ENCODE measurements at regions not wholly inside any gene's neighbourhood (a gene's known extent, or its start where the extent isn't known, plus 50 kb on each side); places are given as distances from the start of the nearest gene placed in this dataset.

- no peak for DNase-seq (ENCODE audit: low read depth, low spot score)
Observed at GRCh38 chr5:143498821-143499220, 95.3 kb upstream of the NR3C1 start.

DNA sequence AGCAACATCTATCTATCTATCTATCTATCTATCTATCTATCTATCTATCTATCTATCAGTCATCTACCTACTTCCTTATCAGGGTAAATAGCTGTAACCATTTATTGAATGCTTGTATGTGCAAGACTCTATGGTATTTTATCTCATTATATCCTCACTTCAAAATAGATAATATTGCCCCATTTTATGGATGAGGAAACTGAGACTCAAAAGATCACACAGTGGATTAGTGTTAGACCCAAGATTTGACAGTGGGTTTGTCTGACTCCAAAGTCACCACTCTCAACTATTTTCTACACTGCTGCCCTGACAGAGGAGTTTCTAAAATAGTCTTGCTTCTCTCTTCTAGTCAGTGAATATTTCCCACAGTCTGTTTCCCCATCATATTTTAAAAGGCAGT lies 94.3 kb upstream of the NR3C1 start:
- DNase-seq (ENCODE audit: low read depth, low spot score), result no peak

GRCh38 chr5:143496943-143497342 lies 93.5 kb upstream of the NR3C1 start:
- no peak for DNase-seq (ENCODE audit: low read depth, low spot score)

DNA sequence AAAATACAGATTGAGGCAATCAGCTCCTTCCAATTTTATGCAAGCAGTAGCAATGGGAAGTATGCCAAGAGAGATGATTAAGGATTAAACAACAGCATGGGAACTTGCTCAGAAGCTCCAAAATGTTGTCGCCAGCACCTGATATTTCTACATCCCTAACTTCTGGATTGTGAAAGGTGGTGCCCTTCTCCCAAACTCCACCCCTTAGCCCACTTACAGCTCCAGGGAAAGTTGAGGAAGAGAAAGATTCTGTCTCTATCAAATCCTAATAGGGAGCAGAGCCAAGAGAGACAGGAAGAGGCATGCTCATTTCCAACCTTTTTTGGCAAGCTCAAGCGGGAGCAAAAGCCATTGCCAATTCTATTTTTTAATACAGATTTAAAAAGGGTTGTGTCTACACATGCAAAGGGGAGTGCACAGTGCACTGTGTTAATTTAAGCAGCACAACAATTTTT lies 92.4 kb upstream of the NR3C1 start:
- DNase-seq (ENCODE audit: low read depth, low spot score), result peak; percentile 30

GRCh38 chr5:143495110-143495509 lies 91.6 kb upstream of the NR3C1 start:
- DNase-seq (ENCODE audit: low read depth, low spot score), result no peak

- DNase-seq (ENCODE audit: low read depth, low spot score), result no peak
Observed at GRCh38 chr5:143494595-143494994, 91.1 kb upstream of the NR3C1 start.

- peak; percentile 77 for DNase-seq (ENCODE audit: low read depth, low spot score)
Observed at GRCh38 chr5:143494162-143494561, 90.7 kb upstream of the NR3C1 start.

- DNase-seq (ENCODE audit: low read depth, low spot score), result no peak
Observed at GRCh38 chr5:143492783-143493182, 89.3 kb upstream of the NR3C1 start.

- DNase-seq (ENCODE audit: low read depth, low spot score), result no peak
Observed at GRCh38 chr5:143491646-143492045, 88.2 kb upstream of the NR3C1 start.

GRCh38 chr5:143488381-143488780 lies 84.9 kb upstream of the NR3C1 start:
- no peak for DNase-seq (ENCODE audit: low read depth, low spot score)

DNA sequence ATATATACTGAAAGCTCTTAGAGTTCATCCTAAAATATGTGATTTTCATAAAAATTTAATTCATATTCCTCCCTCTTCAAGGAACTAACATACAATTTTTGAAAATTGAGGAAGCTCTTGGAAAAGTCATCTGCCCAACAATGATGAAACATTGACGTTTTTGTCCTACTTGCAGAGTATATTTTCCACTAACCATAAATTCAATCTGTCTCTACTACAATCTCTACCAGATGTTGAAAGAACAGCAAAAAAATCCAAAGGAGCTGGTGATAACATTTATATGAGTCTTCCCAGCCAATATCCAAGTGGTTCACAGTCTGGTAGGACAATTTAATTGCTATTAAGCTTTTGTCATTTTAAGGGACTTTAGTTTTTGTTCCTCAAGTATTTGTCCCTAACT lies 81.1 kb upstream of the NR3C1 start:
- DNase-seq (ENCODE audit: low read depth, low spot score), result no peak

GRCh38 chr5:143481697-143482531 lies 78.4 kb upstream of the NR3C1 start:
- no peak for DNase-seq (ENCODE audit: low read depth, low spot score)

DNA sequence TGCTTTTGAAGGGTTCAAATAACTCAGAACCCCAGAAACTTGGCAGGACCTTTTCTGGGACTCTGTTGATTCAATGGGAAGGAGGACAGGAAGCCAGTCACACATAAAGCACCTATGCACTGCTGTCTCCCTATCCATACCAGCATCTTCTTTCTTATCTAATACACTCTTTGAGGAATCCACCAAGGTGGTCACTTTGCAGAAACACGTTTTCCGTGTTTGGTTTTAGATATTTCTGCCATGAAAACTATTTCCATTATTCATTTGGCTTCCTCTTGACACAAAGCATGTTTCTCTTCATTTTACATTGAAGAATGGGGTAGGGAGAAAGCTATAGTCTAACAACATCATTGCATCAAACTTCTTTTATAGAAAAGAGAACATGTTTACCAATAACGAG lies 76.5 kb upstream of the NR3C1 start:
- no peak for DNase-seq (ENCODE audit: low read depth, low spot score)

GRCh38 chr5:143479394-143479793 lies 75.9 kb upstream of the NR3C1 start:
- no peak for DNase-seq (ENCODE audit: low read depth, low spot score)

DNA sequence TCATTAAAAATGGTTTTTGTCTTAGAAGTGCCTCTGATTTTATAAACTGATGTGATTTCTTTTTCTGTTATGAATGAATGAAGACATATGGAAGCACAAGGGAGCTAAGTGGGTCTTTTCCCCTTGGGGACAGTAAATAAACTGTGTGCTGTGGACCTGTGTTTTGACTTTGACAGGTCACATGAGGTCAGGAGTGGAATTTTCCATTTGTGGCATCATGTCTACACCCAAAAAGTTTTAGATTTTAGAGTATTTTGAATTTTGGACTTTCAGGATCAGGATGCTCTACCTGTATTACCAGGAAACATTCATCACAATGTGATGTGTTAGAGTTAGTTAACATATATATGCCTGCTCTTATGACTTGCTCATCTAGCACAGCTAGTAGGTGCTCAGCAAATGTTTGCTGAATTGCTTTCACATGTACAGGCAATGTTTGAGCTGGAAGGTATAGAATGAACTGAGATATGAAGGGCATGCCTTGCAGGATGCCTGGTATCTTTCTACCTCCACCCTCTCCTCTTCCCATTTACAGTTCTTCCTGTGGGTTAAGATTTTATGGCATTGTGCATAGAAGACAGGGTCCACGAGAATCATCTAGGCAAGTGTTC lies 73.2 kb upstream of the NR3C1 start:
- no peak for DNase-seq (ENCODE audit: low read depth, low spot score)

- no peak for DNase-seq (ENCODE audit: low read depth, low spot score)
Observed at GRCh38 chr5:143474616-143475015, 71.1 kb upstream of the NR3C1 start.

DNA sequence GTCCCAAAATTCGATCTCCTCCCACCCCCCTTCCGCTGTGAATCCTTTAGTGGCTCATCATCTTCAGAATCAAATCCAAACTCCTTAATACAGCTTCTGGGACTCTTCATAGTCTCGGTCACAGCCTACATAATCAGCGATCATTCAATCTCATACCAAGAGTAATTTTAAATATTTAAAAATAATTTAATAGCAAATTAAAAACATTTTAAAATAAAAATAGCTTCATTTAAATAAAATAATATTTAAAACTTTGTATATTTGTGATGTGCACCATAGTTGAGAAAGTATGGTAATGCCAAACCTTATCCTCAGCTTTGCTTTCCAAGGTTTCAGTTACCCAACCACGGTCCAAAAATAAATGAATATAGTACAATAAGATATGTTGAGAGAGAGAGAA lies 70.0 kb upstream of the NR3C1 start:
- no peak for DNase-seq (ENCODE audit: low read depth, low spot score)

DNA sequence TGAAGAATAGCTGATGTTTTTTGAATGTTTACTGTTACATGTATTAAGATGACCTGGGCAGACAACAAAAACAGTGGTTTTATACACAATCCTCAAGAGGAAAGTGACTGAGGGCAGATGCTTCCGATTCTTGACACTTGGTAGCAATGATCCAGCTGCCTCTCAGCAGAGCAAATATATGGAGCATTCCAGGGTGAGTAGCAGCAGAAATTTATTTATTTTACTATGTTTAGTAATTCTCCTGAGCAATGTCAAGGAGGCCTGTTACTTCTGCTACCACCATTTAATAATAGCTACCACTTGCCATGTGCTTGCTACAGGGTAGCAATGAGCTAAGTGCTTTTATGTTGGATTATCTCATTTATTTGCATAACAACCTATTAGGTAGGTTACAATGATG lies 69.1 kb upstream of the NR3C1 start:
- no peak for DNase-seq (ENCODE audit: low read depth, low spot score)

GRCh38 chr5:143471666-143472464 lies 68.4 kb upstream of the NR3C1 start:
- DNase-seq (ENCODE audit: low read depth, low spot score), result no peak

GRCh38 chr5:143471041-143471509 lies 67.6 kb upstream of the NR3C1 start:
- DNase-seq (ENCODE audit: low read depth, low spot score), result peak; percentile 23

GRCh38 chr5:143470120-143470519 lies 66.6 kb upstream of the NR3C1 start:
- no peak for DNase-seq (ENCODE audit: low read depth, low spot score)

GRCh38 chr5:143469125-143469524 lies 65.6 kb upstream of the NR3C1 start:
- no peak for DNase-seq (ENCODE audit: low read depth, low spot score)
